Skeletal muscle satellite cell (primary cell): ENCODE measurements at regions not wholly inside any gene's neighbourhood (a gene's known extent, or its start where the extent isn't known, plus 50 kb on each side); places are given as distances from the start of the nearest gene placed in this dataset.

Source experiments
- H3K27me3 ChIP-seq: 2 replicates; pipeline ENCODE4 v1.7.0; 2013; ENCODE audit warnings: low read length; ENCODE audit not compliant: control insufficient read depth, insufficient read depth
- H3K36me3 ChIP-seq: 2 replicates; pipeline ENCODE4 v1.7.0; 2013; ENCODE audit warnings: mild to moderate bottlenecking, control low read depth, low read length; ENCODE audit not compliant: insufficient read depth
- H3K4me1 ChIP-seq: 2 replicates; pipeline ENCODE4 v1.7.0; 2013; ENCODE audit warnings: low read length; ENCODE audit not compliant: control insufficient read depth, insufficient read depth
- H3K4me2 ChIP-seq: 2 replicates; pipeline ENCODE4 v1.7.0; 2013; ENCODE audit warnings: mild to moderate bottlenecking, low read length
- H3K4me3 ChIP-seq: 2 replicates; pipeline ENCODE4 v1.7.0; 2013; ENCODE audit warnings: low read length
- H3K9ac ChIP-seq: 2 replicates; pipeline ENCODE4 v1.7.0; 2013; ENCODE audit warnings: mild to moderate bottlenecking, low read depth, low read length, moderate library complexity
- H3K9me3 ChIP-seq: replicated peaks from 2 replicates; pipeline ENCODE4 v1.7.0; 2013; ENCODE audit warnings: mild to moderate bottlenecking, control low read depth, low read length

- Histone ChIP-seq H3K9me3 (no peaks in the 10 kb centered on the region), H3K4me1 (peaks cover 11% of the 10 kb centered on the region), H3K36me3 (no peaks in the 10 kb centered on the region), H3K27me3 (peaks cover 44% of the 10 kb centered on the region), H3K4me2 (no peak overlapping the region), H3K4me3 (no peak overlapping the region), H3K9ac (no peak overlapping the region)
These were observed 59.9 kb upstream of the INPP5A start for GRCh38 chr10:132477398-132478340.

- Histone ChIP-seq H3K36me3 (no peaks in the 10 kb centered on the region), H3K9ac (no peak overlapping the region), H3K4me1 (peaks cover 11% of the 10 kb centered on the region), H3K9me3 (no peaks in the 10 kb centered on the region), H3K4me3 (no peak overlapping the region), H3K27me3 (peaks cover 44% of the 10 kb centered on the region), H3K4me2 (no peak overlapping the region)
These were observed 59.1 kb upstream of the INPP5A start for GRCh38 chr10:132478341-132479023.

GRCh38 chr10:132479024-132479602, 58.5 kb upstream of the INPP5A start:
- H3K36me3 ChIP-seq = no peaks in the 10 kb centered on the region
- no peak overlapping the region for H3K4me2 ChIP-seq

GRCh38 chr10:132479603-132480221, 57.9 kb upstream of the INPP5A start:
- Histone ChIP-seq H3K9me3 (no peaks in the 10 kb centered on the region), H3K9ac (no peak overlapping the region), H3K36me3 (no peaks in the 10 kb centered on the region), H3K4me1 (peaks cover 11% of the 10 kb centered on the region), H3K4me2 (no peak overlapping the region), H3K27me3 (peaks cover 45% of the 10 kb centered on the region), H3K4me3 (no peak overlapping the region)

More at GRCh38 chr10:132479024-132479602, 58.5 kb upstream of the INPP5A start:
- H3K9ac ChIP-seq = no peak overlapping the region
- H3K4me1 ChIP-seq = peaks cover 11% of the 10 kb centered on the region
- H3K9me3 ChIP-seq = no peaks in the 10 kb centered on the region
- no peak overlapping the region for H3K4me3 ChIP-seq
- H3K27me3 ChIP-seq = peaks cover 44% of the 10 kb centered on the region

- no peak overlapping the region for H3K4me3 ChIP-seq
These were observed 57.2 kb upstream of the INPP5A start for GRCh38 chr10:132480356-132480755.

DNA sequence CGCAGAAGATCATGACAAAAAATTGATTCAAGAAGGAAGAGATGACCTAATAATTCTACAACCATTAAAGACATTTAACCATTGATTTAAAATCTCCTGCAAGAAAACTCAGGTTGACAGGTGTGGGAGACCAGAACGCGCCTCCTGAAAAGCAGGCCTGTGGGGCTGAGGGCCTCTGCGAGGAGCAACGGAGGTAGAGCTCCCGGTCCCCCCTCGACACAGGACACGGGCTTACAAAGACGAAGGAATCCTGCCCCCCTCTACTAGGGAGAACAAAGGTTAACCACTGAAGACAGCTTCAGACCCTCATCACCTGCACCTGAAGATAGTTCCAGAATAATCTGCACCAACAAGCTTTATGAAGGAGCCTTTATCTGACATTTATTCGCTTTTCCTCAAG, 55.9 kb upstream of the INPP5A start:
- H3K4me2 ChIP-seq = peak overlapping the region; percentile 26
- H3K9me3 ChIP-seq = no peaks in the 10 kb centered on the region
- H3K9ac ChIP-seq = no peak overlapping the region
- H3K36me3 ChIP-seq = no peaks in the 10 kb centered on the region
- peaks cover 11% of the 10 kb centered on the region for H3K4me1 ChIP-seq
- no peak overlapping the region for H3K4me3 ChIP-seq
- H3K27me3 ChIP-seq = peaks cover 36% of the 10 kb centered on the region

More at GRCh38 chr10:132480356-132480755, 57.2 kb upstream of the INPP5A start:
- Histone ChIP-seq H3K27me3 (peaks cover 45% of the 10 kb centered on the region), H3K9me3 (no peaks in the 10 kb centered on the region), H3K9ac (no peak overlapping the region), H3K4me1 (peaks cover 11% of the 10 kb centered on the region), H3K36me3 (no peaks in the 10 kb centered on the region), H3K4me2 (no peak overlapping the region)

GRCh38 chr10:132482090-132482800, 55.3 kb upstream of the INPP5A start:
- Histone ChIP-seq H3K27me3 (peaks cover 31% of the 10 kb centered on the region), H3K36me3 (no peaks in the 10 kb centered on the region), H3K4me2 (peak overlapping the region; percentile 26), H3K4me3 (no peak overlapping the region), H3K4me1 (peaks cover 11% of the 10 kb centered on the region), H3K9ac (no peak overlapping the region), H3K9me3 (no peaks in the 10 kb centered on the region)

GRCh38 chr10:132483394-132483793, 54.2 kb upstream of the INPP5A start:
- no peaks in the 10 kb centered on the region for H3K9me3 ChIP-seq
- H3K9ac ChIP-seq = no peak overlapping the region
- H3K27me3 ChIP-seq = peaks cover 35% of the 10 kb centered on the region
- no peak overlapping the region for H3K4me3 ChIP-seq
- H3K36me3 ChIP-seq = no peaks in the 10 kb centered on the region
- H3K4me1 ChIP-seq = peaks cover 11% of the 10 kb centered on the region
- H3K4me2 ChIP-seq = no peak overlapping the region

DNA sequence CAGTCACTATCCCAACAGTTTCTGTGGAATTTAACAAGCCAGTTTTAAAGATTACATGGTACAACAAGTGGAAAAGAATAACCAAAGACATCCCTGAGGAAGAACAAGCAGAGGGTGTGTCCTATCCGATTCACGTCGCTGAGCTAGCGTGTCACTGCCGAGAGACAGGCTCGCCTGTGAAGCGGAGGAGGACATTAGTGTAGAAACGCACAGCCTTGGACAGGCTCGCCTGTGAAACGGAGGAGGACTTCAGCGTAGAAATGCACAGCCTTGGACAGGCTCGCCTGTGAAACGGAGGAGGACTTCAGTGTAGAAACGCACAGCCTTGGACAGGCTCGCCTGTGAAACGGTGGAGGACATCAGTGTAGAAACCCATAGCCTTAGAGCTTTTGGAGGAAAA, 52.7 kb upstream of the INPP5A start:
- Histone ChIP-seq H3K36me3 (no peaks in the 10 kb centered on the region), H3K4me1 (peaks cover 21% of the 10 kb centered on the region), H3K4me2 (no peak overlapping the region), H3K4me3 (no peak overlapping the region), H3K9me3 (no peaks in the 10 kb centered on the region), H3K9ac (no peak overlapping the region), H3K27me3 (peaks cover 31% of the 10 kb centered on the region)

GRCh38 chr10:132485391-132485790, 52.2 kb upstream of the INPP5A start:
- Histone ChIP-seq H3K4me2 (no peak overlapping the region), H3K9me3 (no peaks in the 10 kb centered on the region), H3K27me3 (peaks cover 26% of the 10 kb centered on the region), H3K4me1 (peaks cover 21% of the 10 kb centered on the region), H3K9ac (no peak overlapping the region), H3K4me3 (no peak overlapping the region), H3K36me3 (no peaks in the 10 kb centered on the region)
